GM19468 (cell line): ENCODE measurements at regions not wholly inside any gene's neighbourhood (a gene's known extent, or its start where the extent isn't known, plus 50 kb on each side); places are given as distances from the start of the nearest gene placed in this dataset.
"Not testable (repeated sequence)": the region's sequence is repeated elsewhere in the genome, so short reads cannot be mapped to it uniquely, and the experiment has no call there.

Experiments
- ATAC-seq: cut with Tn5 transposase; IDR thresholded peaks from one replicate; pipeline ENCODE4 v1.9.1; 2021; ENCODE audit warnings: mild to moderate bottlenecking, moderate library complexity, moderate number of reproducible peaks; ENCODE audit not compliant: unreplicated experiment; ENCODE audit errors: extremely low read depth

DNA sequence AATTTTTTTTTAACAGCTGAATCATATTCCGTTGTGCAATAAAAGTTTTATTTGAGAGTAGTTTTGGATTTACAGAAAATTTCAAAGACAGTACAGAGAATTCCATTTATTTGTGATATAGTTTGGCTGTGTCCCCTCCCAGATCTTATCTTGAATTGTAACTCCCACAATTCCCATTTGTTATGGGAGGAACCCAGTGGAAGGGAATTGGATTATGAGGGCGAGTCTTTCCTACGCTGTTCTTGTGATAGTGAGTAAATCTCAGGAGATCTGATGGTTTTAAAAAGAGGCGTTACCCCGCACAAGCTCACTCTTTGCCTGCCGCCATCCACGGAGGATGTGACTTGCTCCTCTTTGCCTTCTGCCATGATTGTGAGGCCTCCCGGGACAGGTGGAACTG is 228.0 kb upstream of the MAGI2 start:
- ATAC-seq, result no peak

DNA sequence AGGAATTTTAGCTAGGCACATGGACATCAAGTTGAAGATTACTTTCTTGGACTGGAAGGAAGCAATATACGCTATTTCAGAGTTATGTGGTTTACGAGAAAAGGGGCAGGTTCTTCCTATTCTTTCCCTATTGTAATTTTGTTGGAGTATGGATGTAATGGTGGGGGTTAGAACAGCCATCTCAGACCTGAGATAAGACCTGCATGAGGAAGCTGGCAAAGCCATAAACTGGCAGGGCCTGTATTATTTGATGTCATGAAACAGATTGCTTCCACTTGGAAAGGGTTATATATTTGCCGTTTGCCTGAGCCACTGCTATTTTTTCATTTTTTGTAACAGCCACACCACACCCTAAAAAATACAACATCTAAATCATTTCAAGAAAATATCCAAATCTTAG is 220.5 kb upstream of the MAGI2 start:
- no peak for ATAC-seq

DNA sequence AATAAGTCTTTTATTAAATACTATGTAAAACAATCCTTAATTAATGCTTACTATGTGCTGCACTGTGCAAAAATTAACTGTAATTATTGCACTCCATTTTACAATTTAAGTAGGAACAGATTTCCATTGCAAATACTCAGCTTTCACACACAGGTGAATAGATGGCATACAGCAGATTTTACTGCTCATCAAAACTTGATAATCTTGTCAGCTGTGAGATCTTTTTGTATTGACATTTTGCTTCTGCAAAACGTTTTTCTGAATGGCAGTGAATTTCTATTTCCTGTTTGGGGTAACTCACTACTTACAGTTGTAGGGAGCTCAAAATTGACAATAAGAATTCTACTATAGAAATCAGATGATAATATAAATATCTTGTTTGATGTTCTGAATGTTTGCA is 220.0 kb upstream of the MAGI2 start:
- ATAC-seq, result no peak

DNA sequence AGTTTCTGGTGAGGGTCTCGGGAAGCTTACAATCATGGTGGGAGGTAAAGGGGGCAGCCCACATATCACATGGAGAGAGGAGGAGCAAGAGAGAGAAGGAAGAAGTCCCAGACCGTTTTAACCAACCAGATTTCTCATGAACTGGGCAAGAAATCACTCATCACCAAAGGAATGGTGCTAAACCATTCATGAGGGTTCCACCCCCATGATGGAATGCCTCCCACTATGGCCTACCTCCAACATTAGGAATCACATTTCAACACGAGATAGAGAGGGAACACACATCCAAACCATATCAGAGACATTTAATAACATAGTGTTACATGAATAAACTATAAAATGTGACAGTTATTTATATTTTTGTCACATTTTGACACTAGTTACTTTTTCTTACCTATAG is 214.8 kb upstream of the MAGI2 start:
- ATAC-seq, result no peak

DNA sequence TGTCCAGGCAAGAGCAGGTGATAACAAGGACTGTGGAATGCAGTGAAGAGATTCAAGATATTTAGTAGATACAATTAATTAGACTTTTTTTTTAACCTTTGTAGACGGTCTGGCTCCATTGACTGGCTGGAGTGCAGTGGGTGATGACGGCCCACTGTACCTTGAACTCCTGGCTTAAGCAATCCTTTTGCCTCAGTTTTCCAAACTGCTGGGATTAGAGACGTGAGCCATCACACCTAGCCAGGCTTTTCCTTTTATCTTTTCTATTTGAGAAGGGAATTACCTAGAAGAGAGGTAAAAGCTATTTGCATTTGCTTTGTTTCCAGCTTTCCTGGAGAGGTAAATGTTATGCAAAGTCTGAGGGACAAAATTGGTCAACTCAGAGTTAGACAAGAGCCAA is 213.0 kb upstream of the MAGI2 start:
- no peak for ATAC-seq

DNA sequence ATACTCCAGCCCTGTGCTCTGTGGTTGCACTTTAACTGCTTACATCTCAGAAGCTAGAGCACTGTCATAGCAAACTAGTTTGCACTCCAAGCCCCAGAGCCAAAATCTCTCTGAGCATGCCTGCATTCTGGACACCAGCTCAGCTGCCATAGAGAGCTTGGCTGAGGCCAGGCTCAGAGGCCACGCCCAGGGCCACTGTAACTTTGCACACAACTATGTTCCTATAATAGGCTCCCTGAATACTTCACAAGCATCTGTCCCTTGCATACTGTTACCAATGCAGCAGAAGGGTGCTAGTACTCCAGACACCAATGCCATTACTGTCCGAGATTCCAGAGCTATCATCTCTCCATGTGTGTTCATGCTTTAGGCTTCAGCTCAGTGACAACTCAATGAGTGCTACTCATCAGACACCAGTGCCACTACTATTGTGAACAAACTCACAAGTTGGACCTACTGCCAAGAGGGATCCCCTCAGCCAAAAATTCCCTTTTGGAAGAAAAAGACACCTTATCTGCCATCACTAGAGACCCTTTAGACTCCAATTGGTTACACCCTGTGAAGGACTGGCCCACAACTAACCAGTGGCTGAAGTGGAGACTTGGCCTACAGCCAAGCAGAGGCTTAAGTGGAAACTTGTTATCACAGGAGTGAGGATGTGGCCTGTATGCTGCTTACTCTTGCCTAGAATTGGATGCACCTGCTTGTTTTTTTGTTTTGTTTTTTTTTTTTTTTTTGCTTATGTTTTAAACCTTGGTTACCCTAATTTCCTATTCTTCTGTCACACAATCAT is 211.6 kb upstream of the MAGI2 start:
- ATAC-seq, result no peak

DNA sequence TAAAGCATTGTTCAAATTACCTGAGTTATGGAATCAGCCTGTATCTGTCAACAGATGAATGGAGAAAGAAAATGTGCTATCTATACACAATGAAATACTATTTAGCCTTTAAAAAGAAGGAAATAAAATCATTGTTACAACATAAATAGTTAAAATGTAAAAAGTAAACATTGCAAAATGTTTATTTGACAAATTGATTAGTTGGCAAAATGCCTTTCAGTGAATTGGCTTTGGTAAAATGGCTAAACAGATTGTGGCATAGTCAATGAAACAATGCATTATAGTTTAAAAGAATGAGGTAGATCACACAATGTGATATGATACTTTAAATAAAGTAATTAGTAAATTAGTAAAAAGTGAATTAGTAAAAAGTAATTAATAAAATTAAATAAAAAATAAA is 204.8 kb upstream of the MAGI2 start:
- no peak for ATAC-seq

DNA sequence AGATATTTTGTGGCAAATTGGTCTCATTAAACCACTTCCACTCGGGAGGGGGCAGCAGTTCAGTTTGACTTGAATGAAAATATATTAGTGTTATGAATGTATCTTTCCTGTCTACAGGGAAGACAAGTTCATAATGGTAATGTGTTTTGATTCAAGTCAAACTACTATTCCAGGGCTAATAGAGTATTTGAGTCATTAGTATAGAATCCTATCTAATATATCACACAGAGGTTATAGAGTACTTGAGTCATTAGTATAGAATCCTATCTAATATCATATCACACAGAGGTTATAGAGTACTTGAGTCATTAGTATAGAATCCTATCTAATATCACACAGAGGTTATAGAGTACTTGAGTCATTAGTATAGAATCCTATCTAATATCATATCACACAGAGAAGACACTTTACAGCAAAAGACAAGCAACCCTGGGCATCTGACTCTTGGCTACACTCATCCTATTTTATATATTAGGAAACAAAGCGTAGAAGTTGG is 199.7 kb upstream of the MAGI2 start:
- no peak for ATAC-seq

DNA sequence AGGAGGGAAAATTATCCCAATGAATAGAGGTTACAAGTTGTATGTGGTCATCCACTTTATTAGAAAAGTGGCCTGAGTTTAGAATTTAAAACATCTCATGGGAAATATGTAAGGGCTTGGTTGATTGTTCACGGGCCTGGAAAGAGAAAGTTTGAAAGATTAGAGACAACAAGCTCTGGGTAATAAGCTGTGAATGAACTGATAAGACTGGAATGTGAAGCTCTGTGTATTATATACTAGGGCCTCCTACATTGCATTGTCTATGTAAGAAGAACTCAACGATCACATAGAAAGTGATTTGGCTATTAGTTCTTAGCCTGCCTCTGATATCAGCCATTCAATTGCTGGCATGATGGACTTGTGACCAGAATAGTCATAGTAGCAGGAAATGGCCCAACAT is 199.2 kb upstream of the MAGI2 start:
- ATAC-seq, result no peak

DNA sequence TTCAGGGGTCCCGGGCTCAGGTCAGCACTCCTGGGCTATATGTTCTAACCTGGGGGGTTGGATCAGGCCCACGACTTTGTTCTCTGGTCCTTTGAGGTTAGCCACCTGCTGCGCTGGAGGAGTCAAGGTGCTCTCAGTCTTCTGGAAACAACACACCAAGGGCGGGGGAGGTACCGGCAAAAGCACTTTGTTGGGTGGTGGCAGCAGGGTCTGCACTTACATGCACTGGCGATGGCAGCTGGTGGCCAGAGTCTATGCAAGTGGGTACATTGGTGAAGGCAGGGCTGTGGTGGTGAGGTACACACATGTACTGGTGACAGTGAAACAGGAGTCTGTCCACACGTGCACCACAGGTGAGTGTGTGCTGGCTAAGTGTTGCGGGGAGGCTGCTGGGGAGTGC is 194.2 kb upstream of the MAGI2 start:
- no peak for ATAC-seq

DNA sequence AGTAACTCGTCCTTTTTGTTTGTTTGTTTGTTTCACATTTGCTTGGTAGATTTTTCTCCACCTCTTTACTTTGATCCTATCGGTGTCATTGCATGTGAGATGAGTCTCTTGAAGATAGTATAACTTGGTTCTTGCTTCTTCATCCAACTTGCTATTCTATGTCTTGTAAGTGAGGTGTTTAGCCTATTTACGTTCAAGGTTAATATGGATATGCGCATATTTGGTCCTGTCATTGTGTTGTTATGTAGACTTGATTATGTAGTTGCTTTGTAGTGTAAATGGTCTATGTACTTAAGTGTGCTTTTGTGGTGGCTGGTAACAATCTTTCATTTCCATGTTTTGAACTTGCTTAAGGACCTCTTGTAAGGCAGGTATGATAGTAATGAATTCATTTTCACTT is 192.8 kb upstream of the MAGI2 start:
- ATAC-seq, result no peak

DNA sequence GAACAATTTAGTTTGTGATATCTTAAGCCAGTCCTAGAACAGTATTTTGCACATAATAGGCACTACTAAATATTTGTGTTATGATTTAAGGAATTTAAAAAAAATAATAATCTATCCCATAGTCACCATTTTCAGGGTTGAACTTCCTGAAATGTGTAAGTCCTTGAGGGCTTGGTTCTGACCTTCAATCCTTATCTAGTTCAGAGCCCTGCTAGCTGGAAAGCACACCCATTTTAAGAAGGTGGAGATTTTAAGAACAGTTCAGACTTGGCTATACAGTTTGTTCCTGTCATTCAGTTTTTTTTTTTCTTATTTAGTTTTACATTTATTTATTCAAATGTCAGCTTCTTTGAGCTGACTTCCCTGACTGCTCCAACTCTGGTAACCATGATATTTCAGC is 183.4 kb upstream of the MAGI2 start:
- no peak for ATAC-seq

DNA sequence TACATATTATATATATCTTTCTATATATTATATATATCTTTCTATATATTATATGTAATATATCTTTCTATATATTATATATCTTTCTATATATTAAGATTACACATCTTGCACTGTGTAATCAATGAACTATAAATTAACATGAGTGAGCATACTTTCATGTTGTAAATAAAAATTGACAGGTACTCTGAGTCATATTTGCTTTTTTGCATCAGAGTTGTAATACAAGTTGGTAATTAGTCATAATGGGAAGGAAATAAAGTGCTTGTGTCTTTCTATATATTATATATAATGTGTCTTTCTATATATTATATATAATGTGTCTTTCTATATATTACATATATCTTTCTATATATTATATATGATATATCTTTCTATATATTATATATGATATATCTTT is 172.5 kb upstream of the MAGI2 start:
- ATAC-seq, result not testable (repeated sequence)

DNA sequence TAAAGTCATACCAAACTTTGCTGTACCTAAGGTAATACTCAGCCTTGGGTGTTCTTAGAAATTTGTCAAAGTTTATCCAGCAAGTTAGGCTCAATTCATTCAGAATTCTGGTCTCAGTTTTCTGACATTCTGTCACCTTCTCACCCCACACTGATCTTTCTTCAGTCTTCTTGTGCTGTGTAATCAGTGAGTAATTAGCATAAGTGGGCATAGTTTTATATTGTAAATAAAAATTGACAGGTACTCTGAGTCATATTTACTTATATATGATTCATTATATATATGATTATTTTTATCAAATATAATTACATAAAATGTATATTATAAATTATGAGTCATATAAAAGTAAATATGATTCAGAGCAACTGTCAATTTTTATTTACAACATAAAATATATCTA is 170.9 kb upstream of the MAGI2 start:
- no peak for ATAC-seq

DNA sequence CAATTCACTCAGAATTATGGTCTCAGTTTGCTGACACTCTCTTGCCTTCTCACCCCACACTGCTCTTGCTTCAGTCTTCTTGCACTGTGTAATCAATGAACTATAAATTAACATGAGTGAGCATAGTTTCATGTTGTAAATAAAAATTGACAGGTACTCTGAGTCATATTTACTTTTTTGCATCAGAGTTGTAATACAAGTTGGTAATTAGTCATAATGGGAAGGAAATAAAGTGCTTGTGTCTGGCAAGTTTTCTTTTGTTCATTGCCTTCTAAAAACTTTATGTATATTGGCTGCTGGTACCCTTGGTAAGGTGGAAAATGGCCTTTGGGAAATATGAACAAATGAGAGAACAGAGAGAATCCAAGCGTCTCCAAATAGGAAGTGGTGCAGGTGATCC is 169.3 kb upstream of the MAGI2 start:
- ATAC-seq, result no peak

DNA sequence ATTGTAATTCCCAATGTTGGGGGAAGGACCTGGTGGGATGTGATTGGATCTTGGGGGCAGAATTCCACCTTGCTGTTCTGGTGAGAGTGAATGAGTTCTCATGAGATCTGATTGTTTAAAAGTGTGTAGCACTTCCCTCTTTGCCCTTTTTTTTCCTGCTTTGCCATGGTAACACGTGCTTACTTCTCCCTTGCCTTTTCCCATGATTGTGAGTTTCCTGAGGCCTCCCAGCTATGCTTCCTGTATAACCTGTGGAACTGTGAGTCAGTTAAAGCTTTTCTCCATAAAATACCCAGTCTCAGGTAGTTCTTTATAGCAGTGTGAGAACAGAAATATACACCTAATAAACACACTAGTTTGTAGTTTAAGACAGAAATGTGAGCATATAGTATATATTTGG is 166.8 kb upstream of the MAGI2 start:
- ATAC-seq, result no peak

DNA sequence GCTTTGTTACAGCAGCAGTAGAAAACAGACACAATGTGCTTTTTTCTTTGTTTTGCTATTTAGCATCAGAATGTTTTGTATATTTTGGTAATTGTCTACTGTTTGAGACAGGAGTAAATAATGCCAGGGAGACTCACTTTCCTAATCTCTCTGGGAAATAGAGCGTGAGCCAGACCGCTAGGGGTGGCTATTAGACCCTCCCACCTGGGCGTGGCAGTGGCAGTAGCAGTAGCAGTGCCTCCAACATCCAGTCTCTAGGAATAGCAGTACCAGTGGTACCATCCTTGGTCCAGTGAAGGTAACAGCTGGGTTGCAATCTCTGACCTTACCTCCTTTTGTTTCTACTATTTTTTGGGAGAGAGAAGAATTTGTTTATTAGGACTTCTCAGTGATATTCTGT is 165.7 kb upstream of the MAGI2 start:
- no peak for ATAC-seq

DNA sequence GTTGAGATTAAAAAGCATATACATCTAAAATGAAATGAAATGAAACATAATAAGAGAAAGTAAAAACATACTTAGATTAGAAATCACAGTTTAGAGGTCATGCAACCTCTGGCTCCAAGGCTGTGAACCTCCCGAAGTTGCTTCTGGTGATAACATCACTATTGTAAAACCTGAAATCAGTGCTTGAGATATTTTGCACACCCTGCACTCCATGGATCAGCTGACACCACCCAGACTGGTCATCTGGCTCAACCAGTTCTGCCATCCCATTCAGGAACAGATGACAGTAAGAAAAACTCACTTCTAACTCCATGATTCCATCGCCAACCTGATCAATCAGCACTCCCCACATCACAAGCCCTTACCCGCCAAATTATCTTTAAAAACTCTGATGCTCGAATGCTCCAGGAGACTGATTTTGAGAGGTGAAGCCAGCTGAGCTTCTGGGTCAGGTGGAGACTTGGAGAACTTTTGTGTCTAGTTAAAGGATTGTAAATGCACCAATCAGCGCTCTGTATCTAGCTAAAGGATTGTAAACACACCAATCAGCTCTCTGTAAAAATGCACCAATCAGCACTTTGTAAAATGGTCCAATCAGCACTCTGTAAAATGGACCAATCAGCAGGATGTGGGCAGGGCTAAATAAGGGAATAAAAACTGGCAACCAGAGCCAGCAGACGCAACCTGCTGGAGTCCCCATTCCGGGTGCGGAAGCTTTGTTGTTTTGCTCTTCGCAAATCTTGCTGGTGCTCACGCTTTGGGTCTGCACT is 162.6 kb upstream of the MAGI2 start:
- no peak for ATAC-seq

DNA sequence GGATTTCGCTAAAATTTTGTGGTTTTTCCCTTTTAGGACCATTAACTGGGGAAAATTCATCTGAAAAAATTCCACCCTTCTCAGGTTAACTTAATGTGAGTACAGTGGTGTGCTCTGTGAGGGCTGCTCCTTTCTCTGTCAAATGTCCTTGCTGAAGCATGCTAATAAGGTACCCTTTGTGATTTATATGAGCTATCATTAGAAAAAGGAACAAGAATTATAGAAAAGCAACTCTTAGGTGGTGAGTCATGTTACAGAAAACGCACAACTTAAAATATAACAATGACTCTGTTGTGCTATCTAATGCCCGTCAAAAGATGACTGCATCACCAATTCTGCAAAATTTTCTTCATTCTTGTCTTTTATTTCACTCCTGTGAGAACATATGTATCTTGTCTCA is 162.0 kb upstream of the MAGI2 start:
- no peak for ATAC-seq

DNA sequence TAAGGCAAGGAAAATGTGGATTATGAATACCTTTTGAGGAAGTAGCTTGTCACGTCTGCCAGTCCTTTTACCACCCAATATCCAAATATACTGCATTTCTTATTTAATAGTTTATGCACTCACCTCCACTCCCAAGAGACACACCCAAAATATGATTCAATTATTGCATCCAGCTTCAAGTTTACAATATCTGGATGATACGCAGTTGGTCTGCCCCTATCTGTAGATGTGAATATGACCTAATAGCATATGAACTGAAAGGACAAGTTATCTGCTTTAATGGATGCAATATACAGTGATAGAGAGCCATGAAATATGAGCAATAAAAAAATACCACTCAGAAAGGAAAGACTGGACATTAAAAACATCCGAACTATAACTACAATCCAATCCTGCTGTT is 159.4 kb upstream of the MAGI2 start:
- ATAC-seq, result no peak

DNA sequence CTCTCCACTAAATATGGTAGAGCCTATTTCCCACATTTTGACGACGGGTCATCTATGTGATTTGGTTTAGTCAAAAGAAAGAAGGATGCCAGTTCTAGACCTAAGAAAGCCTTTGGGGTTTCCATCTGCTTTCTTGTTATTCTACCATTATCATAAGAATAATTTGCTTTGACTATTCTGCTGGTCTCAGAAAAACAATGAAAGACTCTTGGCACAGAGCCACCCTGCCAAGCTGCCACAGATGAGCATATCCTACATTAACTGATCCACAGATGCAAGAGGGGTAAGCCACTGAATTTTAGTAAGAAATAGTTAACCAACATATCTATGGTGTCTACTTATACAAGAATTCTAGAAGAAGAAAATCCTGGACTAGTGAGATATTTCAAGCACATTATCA is 158.6 kb upstream of the MAGI2 start:
- ATAC-seq, result no peak
